Prostate gland (tissue), 2 donors: ENCODE measurements at regions not wholly inside any gene's neighbourhood (a gene's known extent, or its start where the extent isn't known, plus 50 kb on each side); places are given as distances from the start of the nearest gene placed in this dataset.

ENCODE experiments used
- DNase-seq: peaks from one replicate; pipeline ENCODE4 v3.0.0-alpha.2; 2019; ENCODE audit warnings: low spot score
- H3K27ac ChIP-seq, 2 donors: fragments of 200-600 bp; sonication (generic); 2 replicates each; pipeline ENCODE4 v1.5.1; 2017 to 2019
- H3K27me3 ChIP-seq: fragments of 200-600 bp; sonication (generic); replicated peaks from 2 replicates; pipeline ENCODE4 v1.5.1; 2019; ENCODE audit not compliant: insufficient read depth
- H3K36me3 ChIP-seq, 2 donors: fragments of 200-600 bp; sonication (generic); 1 replicate in 1 of 2; 2 replicates in 1 of 2; pipeline versions ENCODE4 v1.5.1 to v1.8.1; 2017 to 2019
- H3K4me1 ChIP-seq: fragments of 200-600 bp; sonication (generic); replicated peaks from 2 replicates; pipeline ENCODE4 v1.5.1; 2019
- H3K4me3 ChIP-seq, 2 donors: fragments of 200-600 bp; sonication (generic); 2 replicates each; pipeline ENCODE4 v1.5.1; 2017 to 2019
- H3K9me3 ChIP-seq: fragments of 200-600 bp; sonication (generic); 2 replicates; pipeline ENCODE4 v1.5.1; 2017
- POLR2A ChIP-seq: fragments of 450-650 bp; IDR thresholded peaks from one replicate; pipeline ENCODE4 v1.6.1; 2016; ENCODE audit warnings: antibody characterized with exemption, mild to moderate bottlenecking
- POLR2AphosphoS5 ChIP-seq: sonication (generic); formaldehyde crosslinking; IDR thresholded peaks from one replicate; pipeline ENCODE4 v1.6.1; 2017; ENCODE audit warnings: antibody characterized with exemption
- WGBS: methylation state at CpG from one replicate; pipeline ENCODE4 v1.1.5; 2018; 5-methylcytosine and 5-hydroxymethylcytosine counted together
- intact Hi-C: fragments of 100-400 bp; cut with DNase I; formaldehyde crosslinking; loops from one replicate; pipeline ENCODE4 v1.14.2; 2022
- TF ChIP-seq, protein P1 (sequence below), 4 experiments: fragments of 200-600 bp in 2 of 4; fragments of 450-650 bp in 2 of 4; sonication (generic) in 2 of 4; IDR thresholded peaks; 1 replicate in 3 of 4; 2 replicates in 1 of 4; pipeline ENCODE4 v1.5.1; 2016 to 2019; ENCODE audit warnings: antibody characterized with exemption in 4 of 4, mild to moderate bottlenecking in 2 of 4, moderate library complexity in 2 of 4

DNA sequence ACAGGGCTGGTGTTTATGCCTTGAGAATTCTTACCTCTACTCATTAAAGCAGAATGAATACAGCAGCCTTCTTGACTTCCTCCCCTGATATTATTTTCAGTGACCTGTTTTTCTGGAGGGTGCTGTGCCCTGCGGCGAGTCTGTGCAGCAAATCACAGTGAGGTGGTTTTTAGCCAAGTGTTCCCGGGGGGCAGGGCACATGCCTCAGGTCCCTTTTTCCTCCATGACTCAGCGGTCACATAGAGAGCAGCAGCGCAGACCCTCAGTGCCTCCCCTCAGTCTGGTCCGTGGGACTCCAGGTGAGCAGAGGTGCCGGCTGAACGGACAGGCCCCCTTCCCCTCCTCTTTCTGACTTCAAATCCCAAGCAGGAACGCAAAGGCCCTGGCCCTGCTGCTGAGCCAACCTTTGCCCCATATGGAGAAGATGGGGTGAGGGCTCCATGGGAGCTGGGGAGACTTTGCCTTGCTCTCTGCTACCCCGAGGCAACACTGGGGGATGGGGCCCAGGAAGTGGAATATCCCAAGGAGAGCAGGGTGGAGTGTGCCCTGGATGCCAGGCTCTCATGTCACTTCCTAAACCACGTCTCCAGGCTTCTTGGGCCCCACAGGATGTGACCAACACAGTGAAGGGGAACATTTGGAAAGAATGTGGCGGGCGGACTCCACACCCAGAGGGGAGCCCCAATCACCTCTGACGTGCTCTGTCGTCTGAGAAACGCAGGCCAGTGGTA, 90.0 kb downstream of the DHRS2 start:
- intact Hi-C loops: loop anchor here (1.0 to 10.0 kb wide), 2 partner anchors 94 to 209 kb away; no protein-coding TSS in a partner anchor
- no peak overlapping the region for H3K27ac ChIP-seq
- H3K4me1 ChIP-seq: no peaks in the 10 kb centered on the region
- DNase-seq: no peak
- no peaks in the 10 kb centered on the region for H3K27me3 ChIP-seq
- no peaks in the 10 kb centered on the region for H3K36me3 ChIP-seq
- WGBS: 75% methylated on average over 16 of the region's 16 CpGs
- H3K9me3 ChIP-seq: no peaks in the 10 kb centered on the region
- H3K4me3 ChIP-seq: no peak overlapping the region
- no peak for TF ChIP-seq POLR2AphosphoS5
- TF ChIP-seq POLR2A: no peak
- TF ChIP-seq, protein P1, sequence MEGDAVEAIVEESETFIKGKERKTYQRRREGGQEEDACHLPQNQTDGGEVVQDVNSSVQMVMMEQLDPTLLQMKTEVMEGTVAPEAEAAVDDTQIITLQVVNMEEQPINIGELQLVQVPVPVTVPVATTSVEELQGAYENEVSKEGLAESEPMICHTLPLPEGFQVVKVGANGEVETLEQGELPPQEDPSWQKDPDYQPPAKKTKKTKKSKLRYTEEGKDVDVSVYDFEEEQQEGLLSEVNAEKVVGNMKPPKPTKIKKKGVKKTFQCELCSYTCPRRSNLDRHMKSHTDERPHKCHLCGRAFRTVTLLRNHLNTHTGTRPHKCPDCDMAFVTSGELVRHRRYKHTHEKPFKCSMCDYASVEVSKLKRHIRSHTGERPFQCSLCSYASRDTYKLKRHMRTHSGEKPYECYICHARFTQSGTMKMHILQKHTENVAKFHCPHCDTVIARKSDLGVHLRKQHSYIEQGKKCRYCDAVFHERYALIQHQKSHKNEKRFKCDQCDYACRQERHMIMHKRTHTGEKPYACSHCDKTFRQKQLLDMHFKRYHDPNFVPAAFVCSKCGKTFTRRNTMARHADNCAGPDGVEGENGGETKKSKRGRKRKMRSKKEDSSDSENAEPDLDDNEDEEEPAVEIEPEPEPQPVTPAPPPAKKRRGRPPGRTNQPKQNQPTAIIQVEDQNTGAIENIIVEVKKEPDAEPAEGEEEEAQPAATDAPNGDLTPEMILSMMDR (IDR thresholded peaks at IDR 0.05): no peak

DNA sequence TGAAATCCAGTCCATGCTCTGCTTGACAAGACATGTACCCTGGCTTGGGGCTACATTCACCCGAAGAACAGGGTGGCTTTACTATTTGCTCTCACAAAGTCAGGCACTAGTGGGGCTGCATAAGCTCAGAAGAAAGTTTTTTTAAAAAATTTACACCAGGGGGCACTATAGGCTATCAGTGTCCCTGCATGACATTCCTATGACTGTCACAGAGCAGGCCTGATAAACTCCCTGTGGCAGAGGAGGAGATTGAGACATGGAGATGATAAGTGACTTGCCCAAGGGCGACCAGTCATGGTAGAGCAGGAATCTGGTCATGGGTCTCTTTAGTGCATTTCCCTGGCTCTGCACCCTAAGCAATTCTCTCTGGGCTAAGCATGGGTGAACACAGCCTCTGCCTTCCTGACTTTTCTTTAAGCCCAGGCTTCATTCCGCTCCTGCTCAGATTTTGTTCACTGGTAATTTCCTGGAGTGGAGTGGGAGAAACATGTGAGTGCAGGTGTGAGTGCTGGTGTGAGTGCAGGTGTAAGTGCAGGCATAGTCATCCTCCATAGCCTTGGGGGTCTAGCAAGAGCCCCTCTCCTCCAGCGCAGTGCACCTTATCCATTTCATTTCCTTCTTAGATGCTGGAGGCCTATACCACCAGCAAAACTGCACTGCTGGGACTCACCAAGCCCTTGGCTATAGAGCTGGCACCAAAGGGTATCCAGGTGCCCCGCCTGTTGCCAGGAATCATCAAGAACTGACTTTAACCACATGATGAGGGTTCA, 91.6 kb downstream of the DHRS2 start:
- H3K27me3 ChIP-seq: no peaks in the 10 kb centered on the region
- intact Hi-C loops: loop anchor here (10.0 kb wide), 1 partner anchor 207 kb away; no protein-coding TSS in a partner anchor
- no peaks in the 10 kb centered on the region for H3K4me1 ChIP-seq
- no peak for DNase-seq
- no peak overlapping the region for H3K27ac ChIP-seq
- 89% methylated on average over 5 of the region's 5 CpGs for WGBS
- no peaks in the 10 kb centered on the region for H3K36me3 ChIP-seq
- TF ChIP-seq POLR2A: no peak
- TF ChIP-seq, protein P1 (IDR thresholded peaks at IDR 0.05): peak in 3 of 4 experiments; percentile 6 to 35 (median 22)
- no peak overlapping the region for H3K4me3 ChIP-seq
- H3K9me3 ChIP-seq: no peaks in the 10 kb centered on the region

DNA sequence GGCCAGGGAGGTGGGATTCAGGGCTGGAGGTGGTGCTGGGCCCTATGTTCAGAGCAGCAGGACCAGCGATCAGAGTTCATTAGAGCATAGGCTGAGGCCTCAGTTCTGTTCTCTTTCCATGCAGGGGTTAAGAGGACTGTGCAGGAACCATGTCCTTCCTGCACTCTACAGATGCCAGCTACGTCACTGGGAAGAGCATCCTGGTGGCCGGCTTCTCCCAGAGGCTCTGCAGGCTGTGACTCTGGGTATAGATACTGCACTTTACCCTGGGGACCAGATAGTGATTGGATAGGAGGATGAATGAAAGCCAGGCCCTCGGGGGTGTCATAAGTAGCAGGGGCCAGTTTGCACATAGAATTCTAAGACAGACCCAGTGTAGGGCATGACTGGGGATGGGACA, 92.6 kb downstream of the DHRS2 start:
- H3K4me3 ChIP-seq: no peak overlapping the region
- no peak overlapping the region for H3K27ac ChIP-seq
- DNase-seq: no peak
- H3K27me3 ChIP-seq: no peaks in the 10 kb centered on the region
- WGBS: 86% methylated on average over 4 of the region's 4 CpGs
- no peaks in the 10 kb centered on the region for H3K9me3 ChIP-seq
- H3K4me1 ChIP-seq: no peaks in the 10 kb centered on the region
- no peaks in the 10 kb centered on the region for H3K36me3 ChIP-seq
- intact Hi-C loops: loop anchor here (10.0 kb wide), 1 partner anchor 206 kb away; no protein-coding TSS in a partner anchor
- no peak for TF ChIP-seq POLR2A
- TF ChIP-seq, protein P1 (IDR thresholded peaks at IDR 0.05): no peak
- TF ChIP-seq POLR2AphosphoS5: no peak

DNA sequence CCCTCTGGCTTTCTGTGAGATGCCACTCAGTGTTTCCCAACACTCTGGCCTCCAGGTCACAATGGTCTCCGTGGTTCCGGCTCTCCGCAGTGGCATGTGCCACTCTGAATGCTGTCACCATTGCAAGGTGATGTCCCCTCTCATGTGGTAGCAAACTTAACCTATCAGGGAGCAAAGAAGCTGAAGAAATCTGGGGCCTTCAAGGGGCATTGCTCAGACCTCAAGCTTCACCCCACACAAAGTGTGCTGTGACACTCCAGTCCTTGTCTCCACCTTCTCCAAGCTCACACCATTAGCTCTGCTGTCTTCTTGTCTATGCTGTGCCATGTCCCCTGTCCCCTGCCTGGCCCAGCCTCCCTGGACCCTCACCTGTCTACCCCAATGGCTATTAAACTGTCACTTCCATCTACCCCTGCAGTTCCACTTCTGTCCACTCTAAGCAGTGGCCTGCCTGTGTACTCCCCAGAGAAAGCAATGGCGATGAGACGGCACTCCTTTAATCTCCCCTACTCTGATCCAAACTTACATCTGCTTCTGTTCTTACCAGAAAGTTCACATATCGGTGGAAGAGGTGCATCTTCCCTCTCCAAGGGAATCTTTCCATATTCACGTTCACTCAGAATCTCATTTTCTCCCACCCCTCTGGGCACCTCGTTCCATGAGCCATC, 93.7 kb downstream of the DHRS2 start:
- Histone ChIP-seq H3K27me3 (no peaks in the 10 kb centered on the region), H3K9me3 (no peaks in the 10 kb centered on the region), H3K27ac (no peak overlapping the region), H3K4me3 (no peak overlapping the region), H3K36me3 (no peaks in the 10 kb centered on the region), H3K4me1 (no peaks in the 10 kb centered on the region)
- TF ChIP-seq, protein P1 (IDR thresholded peaks at IDR 0.05): no peak
- TF ChIP-seq POLR2AphosphoS5 (no peak), POLR2A (no peak)
- WGBS: 88% methylated on average over 8 of the region's 8 CpGs
- intact Hi-C loops: loop anchor here (10.0 kb wide), 1 partner anchor 205 kb away; no protein-coding TSS in a partner anchor
- no peak for DNase-seq
